IPS-18a (cell line): ENCODE measurements at regions not wholly inside any gene's neighbourhood (a gene's known extent, or its start where the extent isn't known, plus 50 kb on each side); places are given as distances from the start of the nearest gene placed in this dataset.

Experiments
- H3K27ac ChIP-seq: one replicate; pipeline ENCODE4 v1.5.1; 2013; ENCODE audit warnings: low read length
- H3K27me3 ChIP-seq: one replicate; pipeline ENCODE4 v1.6.1; 2013; ENCODE audit warnings: mild to moderate bottlenecking, low read length; ENCODE audit not compliant: control insufficient read depth, insufficient read depth
- H3K36me3 ChIP-seq: one replicate; pipeline ENCODE4 v1.6.1; 2013; ENCODE audit warnings: low read depth, low read length; ENCODE audit not compliant: control insufficient read depth
- H3K4me1 ChIP-seq: one replicate; pipeline ENCODE4 v1.6.1; 2013; ENCODE audit warnings: low read depth, low read length; ENCODE audit not compliant: control insufficient read depth
- H3K4me3 ChIP-seq: one replicate; pipeline ENCODE4 v1.5.1; 2013; ENCODE audit warnings: low read length
- H3K9ac ChIP-seq: one replicate; pipeline ENCODE4 v1.6.1; 2013; ENCODE audit warnings: mild to moderate bottlenecking, low read length, moderate library complexity
- H3K9me3 ChIP-seq: one replicate; pipeline ENCODE4 v1.6.1; 2013; ENCODE audit warnings: low read depth, low read length; ENCODE audit not compliant: control insufficient read depth

DNA sequence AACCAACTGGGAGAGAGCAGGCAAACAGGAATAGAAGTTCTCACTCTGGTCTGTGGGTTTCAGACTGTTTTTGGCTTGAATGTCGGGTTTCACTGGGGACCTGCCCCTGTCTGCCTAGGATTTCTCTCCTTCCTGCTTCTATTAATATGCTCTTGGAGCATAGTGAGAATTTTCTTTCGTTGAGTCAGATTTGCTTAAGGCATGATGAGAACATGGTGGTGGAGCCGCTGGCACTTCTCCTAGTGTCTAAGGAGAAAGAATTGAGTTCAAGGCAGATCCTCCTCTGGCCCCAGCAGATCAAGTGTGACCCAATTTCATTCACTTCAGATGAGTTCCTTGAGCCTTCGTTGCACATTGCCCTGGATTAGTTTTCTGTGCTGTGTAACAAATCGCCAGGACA, 103.9 kb upstream of the HS6ST1 start:
- Histone ChIP-seq H3K9me3 (no peaks in the 10 kb centered on the region), H3K36me3 (no peaks in the 10 kb centered on the region), H3K27ac (no peak overlapping the region), H3K9ac (no peak overlapping the region), H3K4me3 (no peak overlapping the region), H3K4me1 (peaks cover 5% of the 10 kb centered on the region), H3K27me3 (no peaks in the 10 kb centered on the region)

DNA sequence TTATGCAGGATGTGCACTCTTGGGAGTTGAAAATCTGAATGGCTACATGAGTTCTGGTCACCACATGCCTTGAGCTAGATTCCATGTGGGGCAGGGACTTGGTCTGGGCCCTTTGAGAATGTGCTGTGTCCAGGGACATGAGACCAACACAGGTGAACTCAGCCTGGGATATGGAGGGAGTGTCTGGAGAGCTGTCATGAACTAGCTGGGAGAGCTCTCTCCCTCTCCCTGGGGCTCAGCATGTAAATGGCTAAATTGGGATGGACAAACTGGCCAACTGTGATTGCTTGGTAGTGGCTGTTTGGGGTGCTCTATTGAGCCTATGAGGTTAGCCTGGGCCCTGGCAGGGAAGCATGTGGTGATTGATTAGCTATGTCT, 105.1 kb upstream of the HS6ST1 start:
- H3K36me3 ChIP-seq: no peaks in the 10 kb centered on the region
- no peaks in the 10 kb centered on the region for H3K9me3 ChIP-seq
- H3K27ac ChIP-seq: no peak overlapping the region
- H3K9ac ChIP-seq: no peak overlapping the region
- peaks cover 10% of the 10 kb centered on the region for H3K4me1 ChIP-seq
- H3K4me3 ChIP-seq: no peak overlapping the region
- no peaks in the 10 kb centered on the region for H3K27me3 ChIP-seq

DNA sequence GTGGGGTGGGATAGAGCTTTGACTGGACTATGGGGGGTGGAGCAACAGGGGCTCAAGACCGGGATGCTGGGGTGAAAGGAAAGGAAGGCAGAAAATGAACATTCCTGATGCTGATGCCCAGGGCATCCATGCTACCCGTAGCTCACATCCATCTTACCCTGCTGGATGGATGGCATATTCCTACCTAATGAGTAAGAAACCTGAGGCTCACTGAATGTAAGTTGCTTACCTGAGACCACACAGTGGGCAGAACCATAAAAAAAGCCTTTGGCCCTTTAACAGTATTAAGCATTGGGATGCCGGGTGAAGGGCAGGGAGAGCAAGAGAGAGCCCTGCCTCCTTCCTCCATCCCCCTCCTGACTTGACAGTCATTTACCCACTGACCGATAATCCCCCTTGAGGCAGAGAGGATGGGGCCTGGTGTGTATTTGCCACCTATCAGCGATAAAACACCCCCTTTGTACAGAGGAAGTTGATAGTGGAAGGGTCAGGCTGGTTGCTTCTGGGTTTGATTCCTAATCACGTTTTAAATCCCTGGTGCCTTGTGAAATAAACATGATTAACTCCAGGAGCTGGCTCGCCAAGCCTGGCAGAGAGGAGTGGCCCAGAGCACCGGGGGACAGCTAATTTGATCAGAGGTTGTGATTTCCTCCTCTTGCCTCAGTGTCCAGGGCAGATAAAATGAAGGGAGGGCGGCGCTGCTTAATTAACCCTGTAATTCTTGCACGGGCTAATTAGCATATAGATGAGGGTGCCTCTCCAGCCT, 105.9 kb upstream of the HS6ST1 start:
- Histone ChIP-seq H3K4me1 (peaks cover 10% of the 10 kb centered on the region), H3K27me3 (no peaks in the 10 kb centered on the region), H3K27ac (no peak overlapping the region)

DNA sequence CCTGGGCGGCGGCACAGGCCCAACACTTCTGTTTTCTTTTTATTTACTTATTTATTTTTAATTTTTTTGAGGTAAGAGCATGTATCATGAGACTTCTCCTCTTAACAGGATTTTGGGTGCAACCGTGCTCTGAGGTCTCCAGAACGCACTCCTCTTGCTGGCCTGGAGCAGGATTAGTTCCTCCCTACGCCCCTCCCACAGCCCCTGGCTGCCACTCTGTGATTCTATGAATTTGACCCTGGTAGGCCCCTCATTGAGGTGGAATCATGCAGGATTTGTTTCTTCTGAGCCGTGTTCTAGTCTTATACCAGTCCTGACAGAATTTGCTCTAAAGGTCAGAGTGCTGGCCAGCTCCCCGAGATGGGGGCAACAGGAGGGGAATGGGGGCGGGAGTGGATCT, 106.5 kb upstream of the HS6ST1 start:
- Histone ChIP-seq H3K9me3 (peaks cover 3% of the 10 kb centered on the region), H3K4me1 (peaks cover 10% of the 10 kb centered on the region), H3K9ac (no peak overlapping the region), H3K27ac (no peak overlapping the region), H3K4me3 (no peak overlapping the region), H3K27me3 (no peaks in the 10 kb centered on the region), H3K36me3 (no peaks in the 10 kb centered on the region)

More for the DNA sequence above, 105.9 kb upstream of the HS6ST1 start:
- no peaks in the 10 kb centered on the region for H3K36me3 ChIP-seq
- no peak overlapping the region for H3K4me3 ChIP-seq
- H3K9me3 ChIP-seq: peaks cover 2% of the 10 kb centered on the region
- no peak overlapping the region for H3K9ac ChIP-seq

DNA sequence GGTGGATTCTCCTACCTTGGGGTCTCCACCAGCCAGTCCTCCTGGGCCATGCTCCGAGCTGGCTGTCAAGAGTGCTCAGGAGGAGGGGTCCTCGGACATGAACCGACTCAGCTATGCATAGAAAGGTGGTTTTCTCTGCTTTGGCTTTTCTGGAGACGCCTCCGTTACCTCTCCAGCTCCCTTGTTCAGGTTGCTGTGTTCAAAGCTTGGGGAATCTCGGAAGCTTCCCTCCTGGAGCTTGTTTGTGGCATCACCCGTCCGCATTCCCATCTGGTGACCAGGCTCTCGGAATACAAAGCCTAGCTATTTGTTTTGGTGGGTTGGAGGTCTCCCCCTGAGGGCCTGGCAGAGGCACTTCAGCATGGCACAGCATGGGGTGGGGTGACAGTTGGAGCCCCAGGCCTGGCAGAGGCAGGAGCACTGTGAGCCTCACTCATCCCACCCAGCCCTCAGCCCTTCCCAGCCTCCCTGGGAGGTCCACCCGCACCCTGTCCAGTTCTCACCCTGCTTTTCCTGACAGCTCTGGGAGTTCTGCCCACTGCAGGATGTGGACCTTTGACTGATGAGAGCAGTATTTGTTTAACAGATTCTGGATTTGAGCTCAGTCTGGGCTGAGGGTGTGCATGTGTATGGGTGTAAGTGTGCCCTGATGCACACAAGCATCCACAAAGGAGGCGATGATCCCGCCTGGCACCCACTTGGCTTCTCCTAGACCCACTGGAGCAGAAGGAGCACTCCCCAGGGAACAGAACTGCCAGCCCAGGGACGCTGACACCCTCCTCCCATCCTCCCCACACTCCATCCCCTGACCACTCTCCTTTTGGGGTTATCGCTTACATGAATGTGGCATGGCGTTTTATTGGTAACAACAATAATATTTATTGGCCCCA, 107.3 kb upstream of the HS6ST1 start:
- Histone ChIP-seq H3K4me3 (no peak overlapping the region), H3K4me1 (peaks cover 10% of the 10 kb centered on the region)

DNA sequence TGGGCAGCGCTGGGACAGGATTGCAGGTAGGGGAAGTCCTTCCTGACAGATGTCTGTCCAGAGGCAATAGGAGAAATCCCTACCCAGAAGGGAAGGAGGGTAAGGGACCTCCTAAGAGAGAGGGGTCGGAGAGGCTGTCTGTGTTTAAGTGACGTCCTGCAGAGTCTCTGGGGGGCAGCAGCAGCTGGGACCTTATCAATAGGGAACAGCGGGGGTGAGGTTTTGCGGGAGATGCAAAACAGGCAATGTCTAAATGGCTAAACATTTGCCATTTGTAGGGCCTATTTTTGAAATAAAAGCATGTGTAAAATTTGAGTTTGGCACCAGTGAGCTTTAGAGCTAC, 108.7 kb upstream of the HS6ST1 start:
- Histone ChIP-seq H3K4me3 (no peak overlapping the region), H3K9me3 (peaks cover 3% of the 10 kb centered on the region), H3K4me1 (peaks cover 10% of the 10 kb centered on the region), H3K27me3 (no peaks in the 10 kb centered on the region), H3K27ac (no peak overlapping the region), H3K9ac (no peak overlapping the region), H3K36me3 (no peaks in the 10 kb centered on the region)

More for the DNA sequence above, 107.3 kb upstream of the HS6ST1 start:
- no peak overlapping the region for H3K9ac ChIP-seq
- no peaks in the 10 kb centered on the region for H3K27me3 ChIP-seq
- no peaks in the 10 kb centered on the region for H3K36me3 ChIP-seq
- H3K9me3 ChIP-seq: peaks cover 3% of the 10 kb centered on the region
- H3K27ac ChIP-seq: no peak overlapping the region

DNA sequence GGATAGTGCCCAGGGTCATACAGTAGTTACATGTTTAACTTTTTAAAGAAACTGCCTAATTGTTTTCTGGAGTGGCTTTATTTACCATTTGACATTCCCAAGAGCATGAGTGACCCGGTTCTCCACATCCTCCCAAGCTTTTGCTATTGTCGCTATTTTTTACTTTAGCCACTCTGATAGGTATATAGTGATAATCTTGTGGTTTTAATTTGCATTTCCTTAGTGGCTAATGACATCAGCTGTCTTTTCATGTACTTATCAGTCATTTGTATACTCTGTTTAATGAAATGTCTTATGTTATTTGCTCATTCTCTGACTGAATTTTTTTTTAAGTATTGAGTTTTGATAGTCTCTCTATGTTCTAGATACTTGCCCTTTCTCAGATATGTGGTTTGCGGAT, 109.7 kb upstream of the HS6ST1 start:
- no peak overlapping the region for H3K27ac ChIP-seq
- no peak overlapping the region for H3K9ac ChIP-seq
- no peak overlapping the region for H3K4me3 ChIP-seq
- H3K36me3 ChIP-seq: no peaks in the 10 kb centered on the region
- peaks cover 10% of the 10 kb centered on the region for H3K4me1 ChIP-seq
- H3K9me3 ChIP-seq: peaks cover 3% of the 10 kb centered on the region
- H3K27me3 ChIP-seq: no peaks in the 10 kb centered on the region

DNA sequence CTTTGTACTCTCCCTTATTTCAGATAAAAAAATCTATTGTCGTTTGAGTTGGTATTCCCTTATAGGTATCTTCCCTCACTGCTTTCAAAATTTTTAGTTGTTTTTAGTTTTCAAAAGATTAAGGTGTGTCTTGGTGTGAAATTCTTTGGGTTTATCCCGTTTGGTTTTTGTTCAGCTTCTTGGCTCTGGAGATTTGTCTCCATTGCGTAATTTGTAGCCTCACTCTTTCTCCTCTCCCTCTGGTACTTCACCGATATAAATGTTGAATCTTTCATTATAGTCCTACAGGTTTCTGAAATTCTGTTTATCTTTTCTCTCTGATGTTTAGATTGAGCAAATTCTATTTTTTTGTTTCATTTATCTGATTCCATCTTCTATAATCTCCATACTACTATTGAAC, 113.8 kb upstream of the HS6ST1 start:
- H3K9me3 ChIP-seq: peaks cover 3% of the 10 kb centered on the region
- no peaks in the 10 kb centered on the region for H3K27me3 ChIP-seq
- no peak overlapping the region for H3K9ac ChIP-seq
- peaks cover 6% of the 10 kb centered on the region for H3K4me1 ChIP-seq
- no peak overlapping the region for H3K4me3 ChIP-seq
- no peaks in the 10 kb centered on the region for H3K36me3 ChIP-seq
- no peak overlapping the region for H3K27ac ChIP-seq

DNA sequence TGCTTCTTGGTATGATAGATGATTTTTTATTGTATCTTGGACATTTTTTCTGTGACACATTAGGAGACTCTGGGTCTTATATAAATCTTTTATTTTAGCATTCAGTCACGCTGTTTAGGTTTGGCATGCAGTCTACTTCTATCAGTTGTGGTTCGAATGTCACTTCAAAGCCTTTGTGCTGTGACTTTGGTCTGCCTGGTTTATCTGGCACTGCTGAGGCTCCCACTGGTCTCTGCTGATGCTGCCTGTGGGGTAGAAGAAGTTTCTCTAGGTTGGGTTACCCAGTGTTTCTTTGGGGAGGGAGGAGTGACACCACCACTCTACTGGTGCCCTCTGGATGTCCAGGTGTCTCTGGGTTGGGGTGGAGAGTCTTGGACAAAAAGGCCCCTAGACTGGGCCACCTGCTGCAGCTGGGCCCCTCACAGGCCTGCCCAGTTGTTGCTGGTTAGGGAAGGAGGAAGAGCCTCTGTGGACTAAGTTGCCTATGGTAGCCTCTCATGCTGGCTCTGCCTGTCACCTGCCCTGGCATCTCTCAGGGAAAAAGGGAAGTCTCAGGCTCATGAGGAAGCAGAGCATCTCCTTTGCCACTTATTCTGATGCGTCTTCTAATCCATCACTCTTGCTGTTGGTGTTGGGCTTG, 115.4 kb upstream of the HS6ST1 start:
- no peaks in the 10 kb centered on the region for H3K36me3 ChIP-seq
- H3K9me3 ChIP-seq: peaks cover 3% of the 10 kb centered on the region
- H3K27ac ChIP-seq: no peak overlapping the region
- H3K9ac ChIP-seq: no peak overlapping the region
- no peak overlapping the region for H3K4me3 ChIP-seq
- H3K27me3 ChIP-seq: no peaks in the 10 kb centered on the region
- no peaks in the 10 kb centered on the region for H3K4me1 ChIP-seq

DNA sequence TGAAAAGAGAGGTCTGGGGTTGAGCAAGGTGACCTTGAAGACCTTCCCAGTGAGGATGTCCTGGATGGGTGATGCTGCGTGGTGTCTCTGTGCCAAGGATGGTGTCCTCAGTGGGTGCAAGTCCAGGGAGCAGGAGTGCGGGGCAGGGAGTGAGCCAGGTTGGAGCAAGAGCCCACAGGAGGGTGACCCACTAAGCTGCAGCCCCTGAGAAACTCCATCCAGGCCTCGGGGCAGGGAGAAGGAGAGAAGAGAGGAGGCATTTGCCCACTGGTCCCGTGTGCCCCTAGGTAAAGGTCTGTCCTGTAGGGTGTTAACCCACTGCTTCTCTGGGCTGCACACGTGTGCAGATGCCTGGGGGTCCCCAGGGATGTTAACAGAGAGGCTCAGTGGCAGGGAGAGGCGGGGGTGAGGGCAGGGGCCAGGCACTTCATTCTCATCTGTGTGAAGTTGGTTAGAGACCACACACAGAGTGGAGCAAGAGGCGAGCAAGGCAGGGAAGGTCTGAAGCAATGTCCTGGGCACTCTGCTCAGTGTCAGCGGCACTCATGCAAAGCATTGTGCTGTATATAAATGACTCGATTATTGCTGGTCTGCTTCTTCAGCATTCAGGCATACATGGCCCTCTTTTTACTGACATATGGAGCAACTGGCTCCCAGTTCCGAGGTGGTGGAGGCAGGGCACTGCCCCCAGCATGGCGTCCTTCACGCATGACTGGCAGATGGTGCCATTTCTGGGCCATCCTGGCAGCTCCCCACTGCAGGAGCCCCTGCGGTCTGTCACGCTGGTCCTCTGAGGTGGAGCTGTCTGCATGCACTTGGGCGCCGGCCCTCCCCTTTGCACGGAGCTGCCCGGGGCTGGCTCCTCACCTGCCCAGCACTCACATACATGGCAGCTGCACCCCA, 117.2 kb upstream of the HS6ST1 start:
- Histone ChIP-seq H3K27ac (no peak overlapping the region), H3K27me3 (no peaks in the 10 kb centered on the region), H3K9me3 (no peaks in the 10 kb centered on the region), H3K4me3 (no peak overlapping the region), H3K9ac (no peak overlapping the region), H3K36me3 (no peaks in the 10 kb centered on the region), H3K4me1 (no peaks in the 10 kb centered on the region)
